GM13977 (cell line): ENCODE measurements at regions not wholly inside any gene's neighbourhood (a gene's known extent, or its start where the extent isn't known, plus 50 kb on each side); places are given as distances from the start of the nearest gene placed in this dataset.

Source experiments
- DNase-seq: peaks from one replicate; pipeline ENCODE4 v3.0.0; 2012; ENCODE audit warnings: low spot score
- in situ Hi-C: fragments of 300-500 bp; cut with MboI; formaldehyde crosslinking; loops from one replicate; pipeline ENCODE4 v1.12.0; 2022; ENCODE audit warnings: low sequenced_read_pairs, low pct_unique_long_range_greater_than_20kb, mixed read lengths, inconsistent platforms; ENCODE audit not compliant: unreplicated experiment
- TF ChIP-seq, protein P1 (sequence below): IDR thresholded peaks from 2 replicates; pipeline ENCODE4 v1.5.1; 2012; ENCODE audit warnings: mild to moderate bottlenecking, control low read depth; ENCODE audit not compliant: insufficient read depth; ENCODE audit errors: extremely low read depth, missing control alignments

DNA sequence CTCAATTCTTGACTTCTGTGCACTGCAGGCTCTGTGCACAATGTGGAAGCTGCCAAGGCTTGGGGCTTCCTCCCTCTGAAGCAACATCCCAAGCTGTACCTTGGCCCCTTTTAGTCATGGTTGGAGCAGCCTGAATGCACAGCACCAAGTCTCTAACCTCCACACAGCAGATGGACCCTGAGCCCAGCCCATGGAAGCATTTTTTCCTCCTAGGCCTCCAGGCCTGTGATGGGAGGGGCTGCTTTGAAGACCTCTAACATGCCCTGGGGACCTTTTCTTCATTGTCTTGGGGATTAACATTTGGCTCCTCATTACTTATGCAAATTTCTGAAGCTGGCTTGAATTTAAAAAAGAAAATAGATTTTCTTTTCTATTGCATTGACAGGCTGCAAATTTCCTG is 385.8 kb downstream of the LRRC70 start:
- DNase-seq = no peak
- in situ Hi-C loops = no loop called here
- TF ChIP-seq, protein P1, sequence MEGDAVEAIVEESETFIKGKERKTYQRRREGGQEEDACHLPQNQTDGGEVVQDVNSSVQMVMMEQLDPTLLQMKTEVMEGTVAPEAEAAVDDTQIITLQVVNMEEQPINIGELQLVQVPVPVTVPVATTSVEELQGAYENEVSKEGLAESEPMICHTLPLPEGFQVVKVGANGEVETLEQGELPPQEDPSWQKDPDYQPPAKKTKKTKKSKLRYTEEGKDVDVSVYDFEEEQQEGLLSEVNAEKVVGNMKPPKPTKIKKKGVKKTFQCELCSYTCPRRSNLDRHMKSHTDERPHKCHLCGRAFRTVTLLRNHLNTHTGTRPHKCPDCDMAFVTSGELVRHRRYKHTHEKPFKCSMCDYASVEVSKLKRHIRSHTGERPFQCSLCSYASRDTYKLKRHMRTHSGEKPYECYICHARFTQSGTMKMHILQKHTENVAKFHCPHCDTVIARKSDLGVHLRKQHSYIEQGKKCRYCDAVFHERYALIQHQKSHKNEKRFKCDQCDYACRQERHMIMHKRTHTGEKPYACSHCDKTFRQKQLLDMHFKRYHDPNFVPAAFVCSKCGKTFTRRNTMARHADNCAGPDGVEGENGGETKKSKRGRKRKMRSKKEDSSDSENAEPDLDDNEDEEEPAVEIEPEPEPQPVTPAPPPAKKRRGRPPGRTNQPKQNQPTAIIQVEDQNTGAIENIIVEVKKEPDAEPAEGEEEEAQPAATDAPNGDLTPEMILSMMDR = no peak

DNA sequence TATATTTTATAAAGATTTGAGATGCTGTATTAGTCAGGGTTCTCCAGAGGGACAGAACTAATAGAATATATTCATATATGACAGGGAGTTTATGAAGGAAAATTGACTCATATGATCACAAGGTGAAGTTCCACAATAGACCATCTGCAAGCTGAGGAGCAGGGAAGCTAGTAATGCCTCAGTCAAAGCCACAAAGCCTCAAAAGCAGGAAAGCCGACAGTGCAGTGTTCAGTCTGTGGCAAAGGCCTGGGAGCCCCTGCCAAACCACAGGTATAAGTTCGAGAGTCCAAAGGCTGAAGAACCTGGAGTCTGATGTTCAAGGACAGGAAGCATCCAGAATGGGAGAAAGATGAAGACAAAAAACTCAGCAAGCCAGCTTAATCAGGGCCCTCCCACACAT is 382.2 kb downstream of the LRRC70 start:
- TF ChIP-seq, protein P1 = no peak
- DNase-seq = no peak
- in situ Hi-C loops = no loop called here

DNA sequence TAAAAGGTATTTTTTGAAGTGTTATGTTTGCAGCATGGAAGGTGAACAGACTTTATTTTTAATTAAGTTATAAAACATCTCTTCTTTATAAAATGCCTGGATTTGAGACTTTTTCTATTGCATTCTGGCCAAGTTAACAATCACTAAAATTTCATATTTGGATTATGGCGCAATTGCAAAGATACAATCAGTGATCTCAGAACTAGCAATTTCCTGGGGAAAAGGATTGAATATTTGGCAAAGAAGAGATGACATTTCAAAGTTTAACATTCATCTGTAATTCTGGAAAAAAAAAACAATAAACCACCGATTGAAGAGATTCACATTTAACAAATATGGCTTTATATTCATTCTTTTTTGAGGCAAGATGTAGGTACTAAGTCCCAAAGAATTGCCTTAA is 378.0 kb downstream of the LRRC70 start:
- TF ChIP-seq, protein P1 = no peak
- in situ Hi-C loops = no loop called here
- no peak for DNase-seq

DNA sequence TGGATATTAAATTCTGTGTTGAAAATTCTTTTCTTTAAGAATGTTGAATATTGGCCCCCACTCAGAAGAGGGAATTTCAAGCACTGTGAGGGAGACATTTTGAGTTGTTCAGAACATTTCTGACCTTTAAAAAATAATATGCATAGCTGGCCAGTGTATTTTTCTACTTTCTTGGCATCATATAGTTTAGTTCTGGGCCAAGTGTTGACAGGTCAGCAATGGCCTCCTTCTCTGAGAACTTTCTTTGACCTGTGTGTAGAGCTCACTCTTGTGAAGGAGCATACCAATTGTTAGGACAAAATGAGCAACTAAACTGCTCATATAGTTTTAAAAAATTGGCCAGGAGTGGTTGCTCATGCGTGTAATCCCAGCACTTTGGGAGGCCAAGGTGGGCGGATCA is 376.0 kb downstream of the LRRC70 start:
- in situ Hi-C loops = no loop called here
- TF ChIP-seq, protein P1 = no peak

DNA sequence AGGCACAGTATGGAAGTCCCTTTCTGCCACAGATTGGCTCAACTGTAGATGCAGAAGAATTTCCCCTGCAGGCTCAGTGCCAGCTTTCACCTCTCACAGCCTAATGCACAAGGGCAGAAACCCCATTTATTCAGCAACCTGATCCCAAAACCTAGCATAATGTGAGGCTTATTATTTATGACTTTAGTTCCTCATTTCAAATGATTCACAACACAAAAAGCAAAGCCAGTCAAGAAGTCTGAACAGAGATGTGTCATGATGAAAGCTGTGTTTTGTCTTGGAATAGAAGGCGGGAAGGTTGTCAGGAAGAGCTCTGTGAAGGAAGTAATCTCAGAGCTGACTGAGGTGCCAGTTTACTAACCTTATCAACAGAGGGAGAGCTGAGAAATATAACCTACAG is 369.7 kb downstream of the LRRC70 start:
- TF ChIP-seq, protein P1 = no peak
- in situ Hi-C loops = no loop called here
- no peak for DNase-seq

More for the DNA sequence above, 376.0 kb downstream of the LRRC70 start:
- no peak for DNase-seq

DNA sequence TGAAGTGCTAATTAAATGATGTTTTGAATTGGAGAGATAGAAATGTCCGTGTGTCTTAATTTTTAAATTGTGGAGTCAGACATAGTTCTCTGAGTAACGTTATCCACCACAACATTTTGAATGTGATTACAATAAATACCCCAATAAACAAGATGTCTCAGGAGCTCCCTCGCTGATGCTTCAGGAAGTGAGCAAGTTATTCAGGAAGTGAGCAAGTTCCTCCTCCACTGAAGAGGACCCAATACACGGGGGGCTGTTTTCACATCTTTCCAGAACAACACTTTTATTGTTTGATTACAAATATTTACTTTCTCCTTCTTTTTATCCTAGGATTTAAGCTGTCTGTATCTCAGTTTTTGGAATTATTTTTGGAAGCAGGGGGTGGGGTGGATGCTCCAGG is 363.8 kb downstream of the LRRC70 start:
- in situ Hi-C loops = no loop called here
- TF ChIP-seq, protein P1 = no peak
- DNase-seq = no peak

DNA sequence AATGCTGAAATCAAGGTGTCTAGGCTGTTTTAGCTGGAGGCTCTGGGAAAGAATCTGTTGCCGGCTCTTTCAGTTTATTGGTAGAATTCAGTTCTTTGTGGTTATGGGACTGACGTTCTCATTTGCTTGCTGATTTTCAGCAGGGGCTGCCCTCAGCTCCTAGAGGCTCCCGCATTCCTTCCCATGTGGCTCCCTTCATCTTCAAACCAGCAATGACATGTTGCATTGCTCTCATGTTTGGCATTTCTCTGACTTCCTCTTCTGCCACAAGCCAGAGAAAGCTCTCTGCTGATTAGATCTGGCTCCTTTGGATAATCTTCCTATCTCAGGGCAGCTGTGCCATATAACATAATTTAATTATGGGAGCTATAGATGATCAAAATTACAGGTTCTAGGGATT is 360.3 kb downstream of the LRRC70 start:
- TF ChIP-seq, protein P1 = no peak
- in situ Hi-C loops = no loop called here

More for the DNA sequence above, 360.3 kb downstream of the LRRC70 start:
- no peak for DNase-seq
